Cardiac muscle cell (in vitro differentiated cells and primary cell): ENCODE measurements at regions not wholly inside any gene's neighbourhood (a gene's known extent, or its start where the extent isn't known, plus 50 kb on each side); places are given as distances from the start of the nearest gene placed in this dataset.

Experiments
- DNase-seq, 2 donors: peaks; one replicate each; pipeline versions ENCODE4 v3.0.0 to v3.0.0-alpha.2; 2010 to 2017; ENCODE audit warnings: low read depth in 1 of 2, low spot score in 1 of 2
- H3K27ac ChIP-seq: fragments of 200-600 bp; sonication (generic); 2 replicates; pipeline ENCODE4 v1.5.1; 2016
- H3K27me3 ChIP-seq: fragments of 200-600 bp; sonication (generic); 2 replicates; pipeline ENCODE4 v1.6.0; 2016; ENCODE audit warnings: control low read depth
- H3K36me3 ChIP-seq: fragments of 200-600 bp; sonication (generic); 2 replicates; pipeline ENCODE4 v1.5.1; 2016; ENCODE audit warnings: control low read depth
- H3K4me1 ChIP-seq: fragments of 200-600 bp; sonication (generic); 2 replicates; pipeline ENCODE4 v1.8.1; 2017; ENCODE audit warnings: low read depth, mild to moderate bottlenecking, mixed run types
- H3K4me3 ChIP-seq: fragments of 200-600 bp; sonication (generic); 2 replicates; pipeline ENCODE4 v1.5.1; 2016; ENCODE audit warnings: mild to moderate bottlenecking
- H3K9me3 ChIP-seq: fragments of 200-600 bp; sonication (generic); 2 replicates; pipeline ENCODE4 v1.5.1; 2017; ENCODE audit warnings: low read depth, mild to moderate bottlenecking, control low read depth
- TF ChIP-seq, protein P1 (sequence below): IDR thresholded peaks from 2 replicates; pipeline ENCODE4 v1.5.1; 2012; ENCODE audit warnings: low read depth, mild to moderate bottlenecking, low read length

- no peaks in the 10 kb centered on the region for H3K27me3 ChIP-seq
- no peak for DNase-seq
- TF ChIP-seq, protein P1, sequence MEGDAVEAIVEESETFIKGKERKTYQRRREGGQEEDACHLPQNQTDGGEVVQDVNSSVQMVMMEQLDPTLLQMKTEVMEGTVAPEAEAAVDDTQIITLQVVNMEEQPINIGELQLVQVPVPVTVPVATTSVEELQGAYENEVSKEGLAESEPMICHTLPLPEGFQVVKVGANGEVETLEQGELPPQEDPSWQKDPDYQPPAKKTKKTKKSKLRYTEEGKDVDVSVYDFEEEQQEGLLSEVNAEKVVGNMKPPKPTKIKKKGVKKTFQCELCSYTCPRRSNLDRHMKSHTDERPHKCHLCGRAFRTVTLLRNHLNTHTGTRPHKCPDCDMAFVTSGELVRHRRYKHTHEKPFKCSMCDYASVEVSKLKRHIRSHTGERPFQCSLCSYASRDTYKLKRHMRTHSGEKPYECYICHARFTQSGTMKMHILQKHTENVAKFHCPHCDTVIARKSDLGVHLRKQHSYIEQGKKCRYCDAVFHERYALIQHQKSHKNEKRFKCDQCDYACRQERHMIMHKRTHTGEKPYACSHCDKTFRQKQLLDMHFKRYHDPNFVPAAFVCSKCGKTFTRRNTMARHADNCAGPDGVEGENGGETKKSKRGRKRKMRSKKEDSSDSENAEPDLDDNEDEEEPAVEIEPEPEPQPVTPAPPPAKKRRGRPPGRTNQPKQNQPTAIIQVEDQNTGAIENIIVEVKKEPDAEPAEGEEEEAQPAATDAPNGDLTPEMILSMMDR = no peak
- H3K4me3 ChIP-seq = no peak overlapping the region
- no peak overlapping the region for H3K27ac ChIP-seq
- H3K36me3 ChIP-seq = no peaks in the 10 kb centered on the region
- no peaks in the 10 kb centered on the region for H3K9me3 ChIP-seq
- H3K4me1 ChIP-seq = no peaks in the 10 kb centered on the region
Observed at GRCh38 chr9:103658156-103658555, 436.0 kb upstream of the SMC2 start.

DNA sequence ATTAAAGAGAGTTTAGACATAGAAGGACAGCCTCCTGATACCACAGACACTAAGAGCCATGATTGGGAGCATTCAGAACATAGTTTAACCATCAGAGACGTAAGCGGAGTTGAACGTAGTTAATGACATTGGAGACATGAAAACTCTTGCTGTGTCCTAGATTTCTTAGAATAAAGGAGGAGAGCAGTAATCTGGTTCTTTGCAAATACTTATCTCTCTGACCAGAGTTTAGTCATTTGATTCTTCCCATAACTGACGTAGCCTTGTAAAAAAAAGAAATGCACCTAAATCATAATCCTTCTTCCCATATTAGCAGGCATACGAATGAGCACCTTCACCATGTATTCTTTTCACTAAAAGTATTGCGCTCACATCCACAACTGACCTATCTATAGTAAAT lies 433.3 kb upstream of the SMC2 start:
- TF ChIP-seq, protein P1 = no peak

GRCh38 chr9:103661663-103662062 lies 432.4 kb upstream of the SMC2 start:
- TF ChIP-seq, protein P1 = no peak
- no peaks in the 10 kb centered on the region for H3K4me1 ChIP-seq

More for the DNA sequence above, 433.3 kb upstream of the SMC2 start:
- Histone ChIP-seq H3K4me1 (no peaks in the 10 kb centered on the region), H3K36me3 (no peaks in the 10 kb centered on the region), H3K27ac (no peak overlapping the region), H3K4me3 (no peak overlapping the region), H3K27me3 (no peaks in the 10 kb centered on the region), H3K9me3 (no peaks in the 10 kb centered on the region)
- DNase-seq = no peak

DNA sequence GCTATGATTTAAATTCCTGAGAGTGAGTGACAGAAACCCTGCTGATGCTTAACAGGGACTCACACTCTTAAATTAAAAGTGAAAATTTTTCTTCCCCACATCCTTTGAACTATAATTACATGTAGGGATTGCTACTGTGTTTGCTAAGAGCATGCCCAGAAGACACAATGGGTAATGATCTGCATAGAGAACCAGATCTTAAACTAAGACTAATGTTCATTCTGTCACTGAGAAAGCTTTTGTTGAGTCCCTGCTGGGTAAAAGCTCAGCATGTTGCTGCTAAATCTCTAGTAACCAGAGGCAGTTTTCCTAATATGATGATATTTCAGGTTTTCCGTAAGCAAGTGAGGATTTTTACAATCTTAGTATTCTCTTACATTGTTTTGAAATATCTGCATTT lies 424.8 kb upstream of the SMC2 start:
- Histone ChIP-seq H3K4me1 (no peaks in the 10 kb centered on the region), H3K9me3 (no peaks in the 10 kb centered on the region), H3K4me3 (no peak overlapping the region), H3K27me3 (no peaks in the 10 kb centered on the region), H3K27ac (no peak overlapping the region), H3K36me3 (no peaks in the 10 kb centered on the region)
- DNase-seq = no peak
- TF ChIP-seq, protein P1 = no peak

More at GRCh38 chr9:103661663-103662062, 432.4 kb upstream of the SMC2 start:
- Histone ChIP-seq H3K9me3 (no peaks in the 10 kb centered on the region), H3K27ac (no peak overlapping the region), H3K36me3 (no peaks in the 10 kb centered on the region), H3K4me3 (no peak overlapping the region), H3K27me3 (no peaks in the 10 kb centered on the region)
- DNase-seq = no peak

- TF ChIP-seq, protein P1 = no peak
- H3K9me3 ChIP-seq = no peaks in the 10 kb centered on the region
Observed at GRCh38 chr9:103674271-103674670, 419.8 kb upstream of the SMC2 start.

DNA sequence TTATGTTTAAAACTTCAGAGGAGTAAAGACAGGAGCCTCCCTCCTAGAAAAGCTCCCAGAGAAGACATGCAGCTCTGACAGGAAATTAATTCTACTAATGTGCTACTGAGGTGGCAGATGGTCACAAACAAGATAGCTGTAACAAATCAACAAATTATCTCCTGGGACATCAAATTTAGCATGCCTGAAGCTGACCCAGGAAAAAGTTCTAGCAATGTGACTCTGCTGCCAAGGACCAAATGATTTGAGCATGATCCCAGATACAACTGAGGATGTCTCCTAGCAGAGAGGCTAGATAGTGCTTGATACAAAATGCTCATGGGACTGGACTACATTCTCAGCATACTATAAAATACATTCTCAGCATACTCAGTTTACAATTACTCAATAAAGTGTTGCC lies 413.5 kb upstream of the SMC2 start:
- Histone ChIP-seq H3K27ac (no peak overlapping the region), H3K27me3 (no peaks in the 10 kb centered on the region), H3K4me3 (no peak overlapping the region), H3K4me1 (no peaks in the 10 kb centered on the region), H3K9me3 (no peaks in the 10 kb centered on the region), H3K36me3 (no peaks in the 10 kb centered on the region)
- TF ChIP-seq, protein P1 = no peak
- DNase-seq = no peak

More at GRCh38 chr9:103674271-103674670, 419.8 kb upstream of the SMC2 start:
- Histone ChIP-seq H3K27me3 (no peaks in the 10 kb centered on the region), H3K27ac (no peak overlapping the region), H3K36me3 (no peaks in the 10 kb centered on the region), H3K4me3 (no peak overlapping the region), H3K4me1 (no peaks in the 10 kb centered on the region)
- DNase-seq = no peak
